ENCODE measurements at regions not wholly inside any gene's neighbourhood (a gene's known extent, or its start where the extent isn't known, plus 50 kb on each side); places are given as distances from the start of the nearest gene placed in this dataset.

DNA sequence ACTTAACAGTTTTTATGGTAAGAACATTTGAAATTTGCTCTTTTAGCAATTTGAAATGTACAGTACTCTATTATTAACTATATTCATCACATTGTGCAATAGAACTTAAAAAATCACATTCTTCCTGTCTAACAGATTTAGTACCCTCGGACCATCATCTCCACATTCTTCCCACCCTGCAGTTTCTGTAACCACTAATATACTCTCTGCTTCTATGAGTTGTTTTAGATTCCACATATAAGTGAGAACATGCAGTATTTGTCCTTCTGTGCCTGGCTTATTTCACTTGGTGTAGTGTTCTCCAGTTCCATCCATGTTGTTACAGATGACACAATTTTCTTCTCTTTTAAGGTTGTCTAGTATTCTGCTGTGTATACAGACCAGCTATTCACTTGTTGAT is 88.9 kb upstream of the SEC61G start:
- no peak for DNase-seq (ENCODE audit: low read depth)

- no peak for DNase-seq (ENCODE audit: low read depth)
Measured at GRCh38 chr7:54856856-54857255, 97.8 kb upstream of the SEC61G start.

- no peak for DNase-seq (ENCODE audit: low read depth)
Measured at GRCh38 chr7:54857294-54857693, 98.3 kb upstream of the SEC61G start.

GRCh38 chr7:54858008-54858692 is 99.1 kb upstream of the SEC61G start:
- DNase-seq (ENCODE audit: low read depth) = no peak

GRCh38 chr7:54859066-54859465 is 100.1 kb upstream of the SEC61G start:
- DNase-seq (ENCODE audit: low read depth) = no peak

GRCh38 chr7:54859545-54859944 is 100.5 kb upstream of the SEC61G start:
- DNase-seq (ENCODE audit: low read depth) = no peak

DNA sequence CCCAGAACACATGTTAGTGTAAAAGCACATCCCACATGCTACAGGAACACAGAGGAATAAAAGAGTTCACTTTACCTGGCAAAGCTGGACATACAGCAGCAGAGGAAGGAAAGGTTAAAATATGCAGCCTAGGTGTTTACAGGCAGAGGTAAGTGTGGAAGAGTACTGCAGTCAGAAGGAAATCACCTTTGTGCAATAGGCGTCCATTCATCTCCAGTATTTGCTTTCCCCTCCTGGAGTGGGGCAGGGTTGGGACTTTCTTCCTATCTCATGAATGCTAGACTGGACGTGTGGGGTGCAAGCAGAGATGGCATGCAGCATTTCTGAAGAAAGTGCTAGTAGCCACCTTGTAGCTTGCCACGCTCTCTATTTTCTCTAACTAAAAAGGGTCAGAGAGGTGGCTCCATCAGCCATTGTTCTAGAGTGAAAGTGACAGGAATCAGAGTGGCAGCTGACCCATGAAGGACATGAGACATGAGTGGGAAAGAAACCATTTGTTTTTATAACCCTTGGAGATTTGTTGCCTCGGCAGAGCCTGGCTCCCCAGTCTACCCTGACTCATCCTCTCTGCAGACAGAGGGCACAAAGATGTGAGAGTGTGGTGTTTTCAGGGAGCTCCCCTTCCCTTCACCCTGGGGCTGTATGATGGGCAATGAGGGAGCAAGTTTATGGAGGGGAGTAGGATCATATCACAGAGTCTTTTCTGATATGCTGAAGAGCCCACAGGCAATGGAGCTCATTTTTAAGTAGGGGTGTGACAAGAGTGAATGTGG is 101.2 kb upstream of the SEC61G start:
- DNase-seq (ENCODE audit: low read depth) = no peak

GRCh38 chr7:54860843-54861242 is 101.8 kb upstream of the SEC61G start:
- DNase-seq (ENCODE audit: low read depth) = no peak

GRCh38 chr7:54864663-54865062 is 105.7 kb upstream of the SEC61G start:
- no peak for DNase-seq (ENCODE audit: low read depth)

GRCh38 chr7:54869523-54869922 is 110.5 kb upstream of the SEC61G start:
- no peak for DNase-seq (ENCODE audit: low read depth)

DNA sequence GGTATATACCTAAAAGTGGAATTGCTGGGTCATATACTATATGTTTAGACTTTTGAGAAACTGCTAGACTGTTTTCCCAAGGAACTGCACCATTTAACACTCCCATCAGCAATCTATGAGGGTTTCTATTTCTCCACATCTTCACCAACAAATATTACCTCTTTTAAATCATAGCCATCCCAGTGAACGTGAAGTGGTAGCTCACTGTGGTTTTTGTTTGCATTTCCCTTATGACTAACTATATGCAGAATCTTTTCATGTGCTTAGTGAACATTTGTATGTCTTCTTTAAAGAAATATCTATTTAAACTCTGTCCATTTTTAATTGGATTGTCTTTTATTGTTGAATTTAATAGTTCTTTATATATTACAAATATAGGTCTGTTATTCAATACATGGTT is 115.8 kb upstream of the SEC61G start:
- DNase-seq (ENCODE audit: low read depth) = no peak

DNA sequence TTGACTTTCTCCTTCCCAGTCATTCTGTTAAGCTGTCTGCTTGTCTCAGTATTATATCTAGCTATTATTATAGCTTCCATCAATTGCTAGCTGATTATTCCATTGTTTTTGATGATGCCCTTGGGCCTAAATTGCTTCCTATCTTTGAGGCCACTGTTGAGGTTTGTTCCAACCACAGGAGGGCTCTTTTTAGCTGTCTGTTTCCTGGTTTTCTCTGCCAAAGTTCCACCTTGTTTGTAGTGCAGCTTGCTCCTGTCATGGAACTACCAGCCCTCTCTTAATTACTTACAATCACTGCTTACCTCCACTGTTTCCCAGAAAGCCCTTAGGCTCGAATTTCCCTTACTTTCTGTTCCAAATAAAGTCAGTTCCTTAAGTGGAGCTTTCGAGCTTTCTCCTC is 118.7 kb upstream of the SEC61G start:
- no peak for DNase-seq (ENCODE audit: low read depth)

DNA sequence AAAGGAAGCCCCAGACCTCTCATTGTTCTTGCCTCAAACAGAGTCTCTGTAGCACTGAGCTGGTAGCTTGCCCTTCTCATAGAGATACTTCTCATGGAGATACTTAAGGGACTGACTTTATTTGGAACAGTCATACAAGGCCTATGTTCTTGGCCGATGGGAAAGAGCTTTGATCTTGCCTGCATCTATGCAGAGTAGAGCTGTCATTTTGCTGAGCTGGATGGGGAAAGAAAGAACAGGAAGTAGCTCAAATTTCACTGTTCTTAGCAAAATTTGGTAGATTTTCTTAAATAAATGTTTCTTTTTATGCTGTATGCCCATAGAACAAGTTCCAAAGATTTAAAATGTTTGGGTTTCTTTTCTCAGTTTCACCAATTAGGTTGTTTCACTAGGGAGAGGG is 119.3 kb upstream of the SEC61G start:
- DNase-seq (ENCODE audit: low read depth) = peak; percentile 25

DNA sequence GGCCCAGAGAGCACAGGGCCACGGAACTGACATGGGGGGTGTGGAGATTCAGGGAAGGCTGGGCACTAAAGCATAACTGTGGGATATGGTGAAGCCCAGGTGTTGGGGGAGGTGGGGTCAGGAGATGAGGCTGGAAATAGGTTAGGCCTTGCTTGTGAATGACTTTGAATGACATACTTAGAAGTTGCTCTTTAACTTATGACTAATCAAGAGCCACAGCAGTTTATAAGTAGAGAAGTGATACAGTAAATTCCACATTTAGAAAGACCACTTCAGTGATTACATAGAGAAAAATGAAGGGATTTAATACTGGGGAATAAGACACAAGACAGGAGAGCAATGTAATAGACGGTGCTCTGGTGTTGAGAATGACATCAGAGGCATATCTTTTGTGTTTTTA is 120.8 kb upstream of the SEC61G start:
- DNase-seq (ENCODE audit: low read depth) = no peak

- DNase-seq (ENCODE audit: low read depth) = no peak
Measured at GRCh38 chr7:54880326-54880989, 121.4 kb upstream of the SEC61G start.

DNA sequence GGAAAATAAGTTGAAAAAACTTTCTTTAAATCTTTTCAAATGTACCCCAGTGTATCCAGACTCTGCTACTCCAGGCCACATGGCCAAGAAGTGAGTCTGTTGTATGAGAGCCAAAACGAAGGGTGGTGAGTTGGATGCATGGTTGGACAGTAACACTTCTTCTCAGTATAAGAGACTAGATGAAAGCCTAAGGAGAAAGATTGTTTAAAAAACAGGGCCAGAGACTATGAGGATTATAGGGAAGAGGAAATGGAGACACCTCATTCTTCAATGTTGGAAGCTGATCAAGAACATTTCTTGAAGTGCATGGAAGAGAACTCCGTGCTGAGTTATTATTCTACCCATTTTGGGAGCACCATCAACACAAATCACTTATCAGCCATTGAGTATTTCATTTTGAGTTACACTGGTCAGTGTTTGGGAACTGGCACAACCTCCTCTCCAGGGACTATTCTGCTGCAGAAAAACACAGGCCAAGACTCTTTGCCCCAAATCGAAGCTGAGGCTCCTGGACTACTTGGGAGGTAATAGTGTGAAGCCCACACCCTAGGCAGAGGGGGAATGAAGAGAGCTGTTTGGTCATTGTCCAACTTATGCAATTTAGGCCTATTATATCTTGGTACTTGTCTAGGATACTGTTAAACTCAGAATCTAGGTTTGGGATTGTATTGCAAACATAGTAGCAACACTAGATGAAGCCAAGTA is 123.0 kb upstream of the SEC61G start:
- no peak for DNase-seq (ENCODE audit: low read depth)

GRCh38 chr7:54882694-54883093 is 123.7 kb upstream of the SEC61G start:
- DNase-seq (ENCODE audit: low read depth) = no peak

- no peak for DNase-seq (ENCODE audit: low read depth)
Measured at GRCh38 chr7:54883576-54883975, 124.6 kb upstream of the SEC61G start.

DNA sequence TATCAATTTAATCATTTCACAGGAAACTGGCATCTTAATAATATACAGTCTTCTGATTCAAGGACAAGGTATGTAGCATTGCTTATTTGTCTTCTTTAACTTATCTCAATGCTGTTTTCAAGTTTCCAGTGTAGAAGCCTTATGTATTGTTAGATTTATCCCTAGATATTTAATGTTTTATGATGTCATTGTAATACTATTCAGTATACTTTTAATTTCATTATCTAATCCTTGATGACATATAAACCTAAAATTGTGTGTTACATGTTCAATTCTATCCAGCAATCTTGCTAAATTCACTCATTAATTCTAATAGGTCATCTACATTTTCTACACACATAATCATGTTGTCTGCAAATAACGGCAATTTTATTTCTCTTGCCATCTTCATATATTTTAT is 126.3 kb upstream of the SEC61G start:
- no peak for DNase-seq (ENCODE audit: low read depth)

DNA sequence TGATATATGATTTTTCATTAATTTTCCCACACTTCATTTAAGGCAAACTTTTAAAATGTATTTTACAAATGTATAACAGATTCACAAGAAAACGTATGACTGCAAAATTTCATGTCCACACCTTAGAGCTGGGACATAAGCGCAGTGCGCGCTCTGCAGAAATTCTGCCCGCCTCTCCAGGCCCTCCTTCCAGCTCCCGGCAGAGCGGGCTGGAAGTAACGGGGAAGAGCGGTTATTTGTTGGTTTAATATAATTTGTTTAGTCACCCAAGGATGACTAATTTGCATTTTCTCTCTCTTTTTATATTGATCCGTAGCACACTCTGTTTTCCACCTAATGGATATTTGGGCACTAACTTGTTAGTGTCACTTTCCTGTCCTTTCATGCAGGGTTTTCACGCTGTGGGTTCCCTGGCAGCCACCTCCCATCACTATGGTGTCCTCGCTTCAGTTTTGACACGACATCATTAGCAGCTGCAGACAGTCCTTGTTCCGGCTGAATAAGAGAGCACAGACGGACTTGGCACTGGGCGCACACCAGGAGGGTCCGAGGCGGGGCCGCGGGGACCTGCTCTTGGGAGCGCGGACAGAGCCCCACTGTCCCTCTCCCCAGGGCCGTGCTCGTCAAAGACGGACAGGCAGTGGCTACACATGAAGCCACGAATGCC is 129.2 kb upstream of the SEC61G start:
- no peak for DNase-seq (ENCODE audit: low read depth)

DNA sequence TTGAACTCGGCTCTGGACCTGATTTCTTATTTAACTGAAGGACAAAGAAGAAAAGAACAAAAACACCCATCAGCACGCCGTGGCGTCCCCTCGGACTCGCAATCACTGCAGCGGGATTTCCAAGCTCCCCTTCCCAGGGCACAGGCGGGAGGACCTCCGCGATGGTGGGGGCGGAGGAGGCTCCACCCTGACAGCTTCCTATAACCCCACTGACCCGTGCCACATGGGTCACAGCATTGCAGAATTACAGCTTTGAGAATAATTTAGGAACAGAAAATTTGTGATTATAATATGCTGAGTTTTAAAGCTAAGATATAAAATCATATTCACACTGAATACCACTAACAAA is 129.7 kb upstream of the SEC61G start:
- DNase-seq (ENCODE audit: low read depth) = no peak

DNA sequence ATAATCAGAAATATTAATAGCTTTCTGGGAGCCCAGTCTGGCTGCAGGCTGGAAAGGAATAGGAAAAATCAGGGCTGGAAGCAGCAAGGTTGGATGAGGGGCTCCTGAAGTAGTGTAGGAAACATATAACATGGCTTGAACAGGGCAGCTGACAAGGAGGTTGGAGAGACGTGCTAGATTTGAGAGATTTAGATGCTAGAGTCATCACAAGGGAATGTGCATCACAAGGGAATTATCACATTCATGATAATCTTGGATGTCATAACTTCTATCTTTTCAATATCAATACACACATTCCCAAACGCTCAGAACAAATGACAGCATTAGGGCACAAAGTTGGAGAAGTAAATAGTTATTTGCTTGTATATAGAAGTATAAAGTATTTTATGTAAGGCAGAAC is 120.9 kb upstream of the EGFR start:
- DNase-seq (ENCODE audit: low read depth) = no peak
